Urothelium cell line (cell line): ENCODE measurements at regions not wholly inside any gene's neighbourhood (a gene's known extent, or its start where the extent isn't known, plus 50 kb on each side); places are given as distances from the start of the nearest gene placed in this dataset.
"Not testable (repeated sequence)": the region's sequence is repeated elsewhere in the genome, so short reads cannot be mapped to it uniquely, and the experiment has no call there.

Source experiments
- DNase-seq: peaks from one replicate; pipeline ENCODE4 v3.0.0; 2011; ENCODE audit warnings: low spot score, mixed read lengths
- FAIRE-seq: peaks from 2 replicates; lab custom pipeline; 2011; peaks lifted over from hg19 to GRCh38; lab: Jason Lieb, UNC

DNA sequence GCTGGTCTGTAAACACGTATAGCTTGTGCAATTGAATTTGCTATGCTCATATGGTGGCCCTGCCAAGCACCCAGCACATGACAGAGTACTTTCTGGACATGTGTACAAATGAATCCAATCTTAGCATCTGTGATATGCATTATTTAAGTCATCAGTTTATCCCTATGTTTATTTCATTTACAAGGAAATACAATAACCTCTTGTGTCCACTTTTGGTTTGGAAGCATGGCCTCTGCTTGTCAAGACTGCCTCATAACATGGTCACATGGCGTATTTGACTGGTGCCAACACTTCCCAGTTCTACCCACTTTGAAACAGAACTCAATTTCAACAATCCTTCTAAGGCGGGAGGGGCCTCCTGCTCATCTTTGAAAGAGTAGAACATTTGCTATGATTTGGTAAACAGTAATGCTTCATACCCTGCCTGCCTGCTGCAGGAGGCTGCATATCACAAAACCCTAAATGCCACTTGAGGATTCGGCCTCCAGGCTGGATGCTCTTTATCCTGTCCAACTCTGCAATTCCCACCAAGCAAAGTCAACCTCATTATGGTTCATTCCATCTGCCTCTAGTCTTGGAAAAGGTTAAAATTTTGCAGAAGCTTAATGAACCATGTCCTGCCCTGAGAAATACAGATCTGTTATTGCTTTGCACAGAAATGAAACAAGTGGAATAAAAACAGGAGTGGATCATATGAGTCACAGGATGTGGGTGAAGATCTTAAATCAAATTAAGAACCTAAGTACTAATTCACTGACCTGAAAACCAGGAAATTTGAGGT is 151.3 kb downstream of the CYSLTR2 start:
- DNase-seq (no peak), FAIRE-seq (no peak)

DNA sequence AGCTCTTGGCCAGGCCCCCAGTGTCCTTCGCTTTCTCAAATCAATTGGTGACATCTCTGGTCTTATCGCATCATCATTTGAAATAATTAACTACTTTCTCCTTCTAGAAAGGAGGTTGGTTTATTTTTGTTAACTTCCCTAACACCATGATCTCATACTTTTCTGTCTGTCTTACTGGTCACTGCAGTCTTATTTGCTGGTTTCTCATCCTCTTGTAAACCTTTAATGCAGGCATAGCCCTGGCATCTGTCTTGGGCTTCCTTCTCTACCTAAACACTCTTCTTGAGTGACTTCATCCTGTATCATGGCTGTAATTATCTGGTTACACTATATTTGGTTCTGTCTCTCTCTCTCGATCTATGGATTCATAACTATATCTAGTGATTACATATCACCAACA is 152.8 kb downstream of the CYSLTR2 start:
- no peak for DNase-seq
- no peak for FAIRE-seq

DNA sequence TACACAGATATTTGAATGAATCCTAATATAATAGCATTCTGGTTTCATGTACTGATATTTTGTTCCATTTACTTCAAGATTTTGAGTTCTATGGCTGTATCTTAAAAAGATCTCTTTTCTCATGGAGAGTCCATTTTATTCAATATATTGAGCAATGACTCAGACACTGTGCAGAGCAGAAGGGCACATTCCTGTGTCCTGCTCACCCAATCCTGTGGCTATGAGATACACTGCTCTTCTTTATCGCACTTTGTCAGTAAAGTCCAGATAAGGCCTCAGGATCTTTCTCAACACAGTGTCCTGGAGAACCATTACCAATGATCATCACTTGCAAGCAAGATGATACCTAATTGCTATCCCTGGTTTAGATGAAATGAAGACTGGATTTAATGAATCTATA is 155.0 kb downstream of the CYSLTR2 start:
- no peak for DNase-seq
- no peak for FAIRE-seq

DNA sequence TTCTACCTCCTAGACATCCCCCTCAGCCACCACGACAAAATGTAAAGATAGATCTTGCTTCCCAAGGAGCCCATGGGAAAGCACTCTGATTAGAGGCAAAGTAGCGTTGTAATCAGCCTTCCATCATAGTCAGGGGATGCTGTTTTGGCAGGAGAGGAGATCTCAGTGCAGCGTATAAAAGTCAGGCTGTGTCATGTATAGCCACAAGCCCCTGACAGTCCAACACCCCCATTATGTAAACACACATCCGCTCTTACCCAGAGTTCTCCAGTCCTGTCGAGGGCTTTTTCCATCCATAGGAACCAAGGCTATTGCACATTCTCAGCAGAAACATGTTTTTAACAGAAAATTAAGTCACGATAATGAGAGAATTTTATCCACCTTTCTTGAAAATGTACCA is 156.3 kb downstream of the CYSLTR2 start:
- DNase-seq = no peak
- no peak for FAIRE-seq

DNA sequence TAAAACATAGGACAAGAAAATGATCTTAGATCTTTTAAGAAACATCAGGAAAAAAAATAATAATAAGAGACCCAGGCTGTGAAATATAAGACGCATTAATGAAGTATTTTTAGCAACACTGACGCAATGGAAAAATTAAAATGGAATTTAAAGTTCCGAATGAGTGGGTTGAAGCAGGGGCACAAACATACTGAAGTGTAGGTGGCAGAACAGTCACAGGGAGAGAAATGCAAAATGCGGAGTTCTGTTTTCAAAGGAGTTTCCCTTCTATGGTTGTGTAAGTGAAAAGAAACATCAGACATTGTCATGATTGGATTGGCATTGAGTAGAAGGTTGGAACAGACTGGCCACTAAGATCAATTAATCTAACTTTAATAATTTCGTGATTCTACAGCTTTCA is 159.8 kb downstream of the CYSLTR2 start:
- DNase-seq (no peak), FAIRE-seq (no peak)

DNA sequence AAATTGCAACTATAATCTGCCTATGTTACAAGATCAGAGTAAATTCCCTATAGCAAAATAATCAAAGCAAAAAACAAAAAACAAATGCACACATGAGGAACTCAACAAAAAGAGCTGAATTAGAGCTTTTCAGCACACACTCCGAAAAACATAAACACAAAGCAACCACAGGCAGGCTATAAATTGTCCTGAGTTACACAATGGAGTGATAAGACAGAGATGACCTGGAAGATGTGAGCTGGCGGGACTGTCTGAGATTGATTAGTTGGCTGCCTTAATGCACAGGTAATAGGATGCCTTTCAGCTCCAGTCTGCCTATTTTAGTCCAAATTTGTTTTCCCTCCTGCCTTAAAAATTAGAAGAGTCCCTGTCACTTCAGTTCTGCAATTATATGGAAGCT is 159.0 kb upstream of the FNDC3A start:
- no peak for FAIRE-seq
- no peak for DNase-seq

DNA sequence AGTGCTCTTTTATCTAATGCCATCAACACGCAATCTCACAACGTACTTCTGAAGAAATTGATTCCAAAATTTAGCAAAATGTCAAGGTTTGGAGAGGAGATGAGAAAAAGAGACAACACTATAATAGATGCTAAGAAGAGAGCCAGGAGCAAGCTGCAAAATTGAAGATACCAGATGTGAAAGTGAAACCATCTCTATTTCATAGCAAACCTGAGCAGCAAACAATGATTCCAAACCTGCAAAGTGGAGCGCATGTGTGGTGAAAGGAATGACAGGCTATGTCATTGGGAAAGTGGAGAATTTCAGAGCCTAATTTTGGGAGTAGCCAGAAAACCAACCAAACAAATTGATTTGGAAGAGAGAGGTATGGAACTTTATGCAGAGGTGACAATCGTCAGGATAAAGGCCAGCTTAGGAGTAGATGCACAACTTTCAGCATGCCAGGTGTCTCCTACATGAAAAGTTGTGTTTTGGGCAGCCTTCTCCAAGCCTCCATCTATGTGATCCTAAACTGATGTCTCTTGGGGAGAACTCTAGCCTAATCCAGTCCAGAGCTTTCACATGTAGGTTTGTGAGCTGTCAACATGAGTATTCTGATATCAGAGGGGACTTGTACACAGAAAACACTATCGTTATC is 158.4 kb upstream of the FNDC3A start:
- no peak for FAIRE-seq

DNA sequence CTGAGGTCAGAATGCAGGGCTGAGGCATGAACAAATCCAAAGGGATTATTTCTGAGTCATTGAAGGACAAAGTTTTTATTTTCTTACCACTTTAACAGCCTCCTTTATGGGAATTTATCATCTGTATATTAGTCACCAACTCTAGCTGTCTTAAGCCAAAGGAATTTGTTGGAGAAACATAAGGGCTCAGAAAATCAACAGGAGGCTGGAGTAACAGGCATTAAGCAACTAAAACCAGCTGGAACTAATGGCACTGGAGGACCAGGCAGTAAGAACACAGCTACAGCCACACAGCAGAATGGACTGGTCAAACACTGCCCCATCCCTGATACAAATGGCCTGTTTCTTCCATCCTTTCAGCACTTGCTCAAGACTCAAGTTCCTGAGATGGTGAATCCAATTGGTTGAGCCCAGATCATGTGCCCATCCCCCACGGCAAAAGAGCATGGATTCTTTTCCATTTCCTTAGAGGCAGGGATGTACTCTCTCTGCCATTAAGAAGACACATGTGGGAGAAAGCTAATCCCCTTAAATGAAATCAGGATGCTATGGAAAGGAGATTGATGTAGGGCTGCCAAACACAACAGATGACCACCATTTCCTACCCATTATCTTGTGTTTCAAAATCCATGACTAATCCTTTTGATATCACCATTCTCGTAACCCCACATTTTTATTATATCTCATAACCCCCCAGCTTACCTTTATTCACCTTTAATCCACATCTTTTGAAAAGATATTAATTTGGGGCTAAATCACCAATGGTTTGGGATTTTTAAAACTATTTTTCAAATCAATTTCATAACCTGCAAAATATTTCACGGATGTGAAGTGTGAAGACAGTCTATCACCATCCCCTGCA is 157.0 kb upstream of the FNDC3A start:
- no peak for FAIRE-seq

More for the DNA sequence above, 158.4 kb upstream of the FNDC3A start:
- no peak for DNase-seq

DNA sequence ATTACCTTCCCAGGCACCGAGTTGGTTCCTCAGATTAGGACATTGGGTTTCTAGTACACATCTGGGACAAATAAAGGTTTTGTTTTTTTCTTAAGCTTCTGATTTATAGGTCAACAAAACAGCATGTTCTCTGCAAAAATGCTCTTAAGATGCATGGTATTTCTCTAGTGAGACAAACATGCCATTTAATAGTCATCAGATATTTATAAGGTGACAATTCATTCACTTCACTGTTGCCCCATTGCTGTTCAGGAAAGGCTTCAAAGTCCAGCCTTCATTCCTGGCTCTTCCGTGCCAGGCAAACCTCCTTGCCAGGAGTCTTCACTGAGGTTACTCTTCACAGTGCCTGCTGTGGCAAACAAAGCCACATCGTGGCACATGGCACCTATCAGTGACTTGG is 156.3 kb upstream of the FNDC3A start:
- DNase-seq = no peak
- FAIRE-seq = no peak

More for the DNA sequence above, 157.0 kb upstream of the FNDC3A start:
- DNase-seq = peak; percentile 21

DNA sequence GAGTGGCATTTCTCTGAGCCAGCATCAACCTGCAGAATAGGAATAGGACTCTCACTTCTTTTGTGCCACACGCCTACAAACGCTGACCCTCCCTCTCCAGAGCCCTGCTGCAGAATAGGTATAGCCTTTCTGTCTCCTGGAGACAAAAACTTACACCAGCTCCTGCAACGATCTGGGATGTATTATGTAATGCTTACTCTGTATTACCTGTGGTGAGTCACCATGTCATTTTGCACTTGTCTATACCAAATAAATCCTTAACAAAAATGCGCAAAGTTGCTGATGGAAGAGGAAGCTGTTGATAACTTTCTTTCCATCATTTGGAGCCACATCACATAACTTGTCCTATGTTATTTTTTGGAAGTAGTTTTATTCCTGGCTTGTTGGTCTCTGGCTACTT is 155.8 kb upstream of the FNDC3A start:
- FAIRE-seq (no peak), DNase-seq (no peak)

DNA sequence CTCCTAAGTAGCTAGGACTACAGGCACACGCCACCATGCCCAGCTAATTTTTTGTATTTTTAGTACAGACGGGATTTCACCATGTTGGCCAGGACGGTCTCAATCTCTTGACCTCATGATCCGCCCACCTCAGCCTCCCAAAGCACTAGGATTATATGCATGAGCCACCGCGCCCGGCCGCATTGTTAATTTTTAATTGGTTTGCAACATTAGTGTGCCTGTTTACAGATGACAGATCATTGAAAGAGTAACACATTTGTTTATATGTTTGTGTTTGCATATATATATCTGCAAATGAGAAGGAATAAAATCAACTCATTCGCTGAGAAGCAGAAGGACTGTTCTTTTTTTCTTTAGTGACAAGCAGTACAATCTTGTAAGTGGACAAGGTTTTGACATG is 152.2 kb upstream of the FNDC3A start:
- not testable (repeated sequence) for DNase-seq, FAIRE-seq

DNA sequence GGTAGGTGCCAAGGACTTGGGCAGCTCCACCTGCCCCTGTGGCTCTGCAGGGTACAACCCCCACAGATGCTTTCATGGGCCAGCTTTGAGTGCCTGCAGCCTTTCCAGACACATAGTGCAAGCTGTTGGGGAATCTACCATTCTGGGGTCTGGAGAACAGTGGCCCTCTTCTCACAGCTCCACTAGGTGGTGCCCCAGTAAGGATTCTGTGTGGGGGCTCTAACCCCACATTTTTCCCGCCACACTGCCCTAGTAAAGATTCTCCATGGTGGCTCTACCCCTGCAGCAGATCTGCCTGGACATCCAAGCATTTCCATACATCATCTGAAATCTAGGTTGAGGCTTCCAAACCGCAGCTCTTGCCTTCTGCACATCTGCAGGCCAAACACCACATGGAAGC is 149.7 kb upstream of the FNDC3A start:
- DNase-seq (no peak), FAIRE-seq (no peak)

DNA sequence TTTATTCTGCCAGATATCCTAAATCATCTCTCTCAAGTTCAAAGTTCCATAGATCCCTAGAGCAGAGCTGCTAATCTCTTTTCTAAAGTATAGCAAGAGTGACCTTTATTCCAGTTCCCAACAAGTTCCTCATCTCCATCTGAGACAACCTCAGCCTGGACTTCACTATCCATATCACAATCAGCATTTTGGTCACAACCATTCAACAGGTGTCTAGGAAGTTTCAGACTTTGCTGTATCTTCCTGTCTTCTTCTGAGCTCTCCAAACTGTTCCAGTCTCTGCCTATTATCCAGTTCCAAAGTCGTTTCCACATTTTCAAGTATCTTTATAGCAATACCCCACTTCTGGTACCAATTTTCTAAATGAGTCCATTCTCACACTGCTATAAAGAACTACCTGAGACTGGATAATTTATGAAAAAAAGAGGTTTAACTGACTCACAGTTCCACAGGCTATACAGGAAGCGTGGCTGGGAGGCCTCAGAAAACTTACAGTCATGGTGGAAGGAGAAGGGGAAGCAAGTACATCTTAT is 148.7 kb upstream of the FNDC3A start:
- not testable (repeated sequence) for FAIRE-seq, DNase-seq

DNA sequence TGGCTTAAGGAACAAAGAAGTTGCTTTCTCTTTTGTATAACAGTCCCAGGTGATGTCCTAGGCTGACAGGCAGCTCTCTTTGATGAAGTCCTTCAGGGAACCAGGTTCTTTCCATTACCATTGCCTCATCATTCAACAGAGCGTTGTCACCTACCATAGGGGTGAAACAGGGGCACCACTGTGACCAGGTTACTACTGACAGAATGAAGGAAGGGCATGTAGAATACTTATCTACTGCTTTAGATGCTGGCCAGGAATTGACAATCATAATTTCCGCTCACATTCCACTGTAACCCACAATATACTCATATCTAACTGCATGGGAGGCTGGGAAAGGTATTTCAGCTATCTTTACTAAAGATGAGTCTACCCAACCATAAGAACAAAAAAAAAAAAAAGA is 148.0 kb upstream of the FNDC3A start:
- DNase-seq (no peak), FAIRE-seq (no peak)

DNA sequence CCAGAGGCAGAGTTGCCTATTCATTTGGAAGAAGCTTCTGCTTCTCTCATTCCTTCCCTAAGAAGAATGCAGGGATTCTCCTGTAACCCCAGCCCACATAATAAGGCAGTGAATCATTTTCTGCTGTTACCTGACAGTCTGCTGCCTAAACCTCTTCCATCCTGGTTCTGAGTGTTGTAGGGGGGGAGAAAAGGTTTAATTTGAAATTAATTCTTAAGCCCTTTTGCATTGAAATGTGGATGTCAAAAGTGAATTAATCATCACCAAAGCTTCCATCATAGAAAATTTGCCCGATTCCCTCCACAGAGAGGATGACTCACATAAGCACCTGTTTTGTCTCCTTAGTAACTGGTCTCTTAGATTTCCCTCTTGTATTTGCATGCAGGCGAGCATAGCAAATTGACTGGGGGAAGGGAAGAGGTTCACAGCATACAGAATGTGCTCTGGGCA is 146.7 kb upstream of the FNDC3A start:
- no peak for FAIRE-seq
- peak; percentile 30 for DNase-seq

DNA sequence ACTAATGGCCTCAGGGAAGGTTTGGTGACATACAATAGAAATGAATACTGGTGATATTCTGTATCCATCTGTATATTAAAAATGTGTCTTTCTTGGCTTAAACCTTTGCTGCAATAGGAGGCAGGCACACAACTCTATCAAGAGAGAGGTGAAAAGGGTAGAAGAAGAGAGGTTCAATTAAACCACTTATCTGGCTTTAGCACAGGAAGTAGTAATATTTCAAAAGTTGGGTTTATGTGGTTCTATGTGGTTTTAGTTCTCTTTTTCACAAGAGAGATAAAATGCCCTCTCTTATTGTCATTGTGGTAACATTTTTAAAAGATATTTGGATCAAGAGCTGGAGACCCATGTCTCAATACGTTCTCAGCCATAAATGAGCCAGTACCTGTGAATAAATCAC is 146.2 kb upstream of the FNDC3A start:
- DNase-seq (no peak), FAIRE-seq (no peak)

DNA sequence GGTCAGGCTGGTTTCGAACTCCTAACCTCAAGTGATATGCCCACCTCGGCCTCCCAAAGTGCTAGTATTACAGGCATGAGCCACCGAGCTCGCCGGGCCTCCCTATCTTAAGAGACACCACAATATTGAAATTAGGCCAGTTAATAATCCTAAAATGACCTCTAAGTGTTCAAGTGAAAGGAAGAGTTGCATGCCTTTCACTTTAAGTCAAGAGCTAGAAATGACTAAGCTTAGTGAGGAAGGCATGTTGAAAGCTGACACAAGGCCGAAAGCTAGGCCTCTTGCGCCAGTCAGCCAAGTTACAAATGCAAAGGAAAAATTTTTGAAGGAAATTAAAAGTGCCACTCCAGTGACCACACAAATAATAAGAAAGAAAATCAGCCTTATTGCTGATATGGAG is 144.5 kb upstream of the FNDC3A start:
- FAIRE-seq (no peak), DNase-seq (no peak)

DNA sequence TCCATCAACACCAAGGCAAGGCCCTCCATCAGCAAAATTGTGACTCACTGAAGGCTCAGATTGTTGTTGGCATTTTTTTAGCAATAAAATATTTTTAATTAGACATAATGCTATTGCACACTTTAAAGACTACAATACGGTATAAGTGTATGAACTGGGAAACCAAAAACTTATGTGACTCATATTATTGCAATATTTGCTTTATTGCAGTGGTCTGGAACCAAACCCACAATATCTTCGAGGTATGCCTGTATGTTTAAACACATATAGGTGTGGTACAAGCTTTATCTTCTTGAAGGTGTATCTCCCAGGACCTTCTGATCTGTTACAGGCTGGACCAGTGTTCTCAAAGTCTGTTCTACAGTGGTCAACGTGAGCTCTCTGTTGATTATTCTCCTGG is 142.3 kb upstream of the FNDC3A start:
- no peak for DNase-seq
- FAIRE-seq = no peak

DNA sequence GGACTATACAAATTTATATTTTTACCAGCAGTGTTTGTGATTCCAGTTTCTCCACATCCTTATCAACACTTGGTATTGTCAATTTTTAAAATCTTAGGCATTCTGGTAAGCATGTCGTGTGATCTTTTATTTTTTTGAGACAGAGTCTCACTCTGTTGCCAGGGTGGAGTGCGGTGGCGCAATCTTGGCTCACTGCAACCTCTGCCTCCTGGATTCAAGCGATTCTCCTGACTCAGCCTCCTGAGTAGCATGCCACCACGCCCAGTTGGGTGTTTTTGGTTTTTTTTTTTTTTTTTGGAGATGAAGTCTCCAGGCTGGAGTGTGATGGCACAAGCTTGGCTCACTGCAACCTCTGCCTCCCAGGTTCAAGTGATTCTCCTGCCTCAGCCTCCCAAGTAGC is 140.4 kb upstream of the FNDC3A start:
- not testable (repeated sequence) for FAIRE-seq, DNase-seq

DNA sequence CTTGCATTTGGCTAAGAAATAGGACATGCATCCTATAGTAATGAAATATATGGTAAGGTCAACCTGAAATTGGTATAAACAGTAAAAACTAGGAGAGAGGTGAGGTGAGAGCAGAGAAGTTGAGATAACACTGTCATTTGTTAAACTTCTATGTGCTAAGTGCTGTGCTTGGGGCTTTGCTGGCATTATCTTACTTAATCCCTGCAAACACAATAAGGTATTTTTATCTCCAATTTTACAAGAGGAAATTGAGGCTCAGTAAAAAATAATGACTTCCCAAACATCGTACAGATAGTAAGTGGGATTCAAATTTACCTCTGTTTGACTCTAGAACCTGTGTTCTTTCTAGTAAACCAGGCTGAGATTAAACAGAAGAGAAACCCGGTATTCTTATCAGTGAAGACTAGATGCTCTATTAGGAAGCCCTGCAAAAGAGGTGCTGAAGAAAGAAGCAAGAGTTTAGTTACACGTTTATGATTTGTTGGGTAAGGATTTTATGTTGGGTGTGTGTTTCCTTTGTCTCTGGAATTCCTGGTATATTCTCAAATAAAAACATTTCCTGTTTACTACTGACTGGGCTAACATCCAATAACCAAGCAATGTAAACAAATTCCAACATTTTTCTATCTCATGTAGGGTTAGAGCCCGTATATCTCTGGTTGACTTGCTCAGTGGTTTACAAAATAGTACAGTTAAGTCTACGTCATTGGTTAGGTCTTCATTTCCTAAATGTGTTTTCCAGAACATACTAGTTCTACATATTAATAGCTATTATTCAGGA is 137.3 kb upstream of the FNDC3A start:
- FAIRE-seq = no peak
- DNase-seq = no peak
